Activated naive CD4-positive, alpha-beta T cell treated with anti-CD3 and anti-CD28 coated beads, Interleukin-2, amount 50 U/mL, for 16 hours (primary cell): ENCODE measurements at regions not wholly inside any gene's neighbourhood (a gene's known extent, or its start where the extent isn't known, plus 50 kb on each side); places are given as distances from the start of the nearest gene placed in this dataset.

Experiments
- DNase-seq: peaks from one replicate; pipeline ENCODE4 v3.0.0-alpha.2; 2020

GRCh38 chr11:95375451-95375850 is 144.4 kb upstream of the SESN3 start:
- DNase-seq, result no peak

GRCh38 chr11:95374105-95374504 is 143.1 kb upstream of the SESN3 start:
- no peak for DNase-seq

- DNase-seq, result no peak
These were observed 142.2 kb upstream of the SESN3 start for GRCh38 chr11:95373241-95373640.

GRCh38 chr11:95372097-95372656 is 141.2 kb upstream of the SESN3 start:
- DNase-seq, result no peak

- DNase-seq, result no peak
These were observed 140.2 kb upstream of the SESN3 start for GRCh38 chr11:95371153-95371552.

GRCh38 chr11:95367726-95368125 is 136.7 kb upstream of the SESN3 start:
- no peak for DNase-seq

GRCh38 chr11:95365348-95365747 is 134.3 kb upstream of the SESN3 start:
- DNase-seq, result no peak

- no peak for DNase-seq
These were observed 133.6 kb upstream of the SESN3 start for GRCh38 chr11:95364324-95365295.

- no peak for DNase-seq
These were observed 132.7 kb upstream of the SESN3 start for GRCh38 chr11:95363708-95364107.

GRCh38 chr11:95363164-95363563 is 132.2 kb upstream of the SESN3 start:
- DNase-seq, result no peak

- no peak for DNase-seq
These were observed 130.2 kb upstream of the SESN3 start for GRCh38 chr11:95361180-95361579.

GRCh38 chr11:95360377-95361075 is 129.5 kb upstream of the SESN3 start:
- DNase-seq, result no peak

- no peak for DNase-seq
These were observed 128.8 kb upstream of the SESN3 start for GRCh38 chr11:95359756-95360155.

- DNase-seq, result no peak
These were observed 128.3 kb upstream of the SESN3 start for GRCh38 chr11:95359341-95359663.

GRCh38 chr11:95358511-95359340 is 127.7 kb upstream of the SESN3 start:
- DNase-seq, result no peak

GRCh38 chr11:95354304-95354703 is 123.3 kb upstream of the SESN3 start:
- DNase-seq, result no peak

- no peak for DNase-seq
These were observed 122.7 kb upstream of the SESN3 start for GRCh38 chr11:95353706-95354105.

GRCh38 chr11:95352733-95353346 is 121.8 kb upstream of the SESN3 start:
- no peak for DNase-seq

- no peak for DNase-seq
These were observed 118.4 kb upstream of the SESN3 start for GRCh38 chr11:95349345-95349942.

GRCh38 chr11:95346265-95346664 is 115.3 kb upstream of the SESN3 start:
- DNase-seq, result no peak

GRCh38 chr11:95345651-95346050 is 114.6 kb upstream of the SESN3 start:
- no peak for DNase-seq
